GM11168 (cell line): ENCODE measurements at regions not wholly inside any gene's neighbourhood (a gene's known extent, or its start where the extent isn't known, plus 50 kb on each side); places are given as distances from the start of the nearest gene placed in this dataset.
"Not testable (repeated sequence)": the region's sequence is repeated elsewhere in the genome, so short reads cannot be mapped to it uniquely, and the experiment has no call there.

Experiments used
- in situ Hi-C: fragments of 300-500 bp; cut with MboI; formaldehyde crosslinking; loops from one replicate; pipeline ENCODE4 v1.12.0; 2022; ENCODE audit warnings: low sequenced_read_pairs; ENCODE audit not compliant: unreplicated experiment

DNA sequence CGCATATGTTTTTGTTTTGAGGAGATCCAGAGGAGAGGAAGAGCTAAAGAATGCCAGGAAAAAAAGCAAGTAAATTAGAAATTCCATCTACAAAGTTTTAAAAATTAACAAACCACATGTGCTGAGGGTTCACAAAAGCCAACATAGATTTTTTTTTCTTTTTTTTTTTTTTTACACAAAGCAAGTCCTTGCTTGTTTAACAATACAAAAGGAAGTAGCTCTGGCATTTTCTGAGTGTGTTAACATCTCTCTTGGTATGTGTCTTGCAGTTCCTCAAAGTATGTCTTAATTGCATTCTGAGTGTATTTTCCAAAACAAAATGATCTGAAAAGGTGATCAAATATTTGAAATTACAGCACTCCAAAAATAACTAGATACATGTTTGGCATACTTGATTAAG is 1682.7 kb upstream of the AGA start:
- in situ Hi-C loops, result no loop called here

DNA sequence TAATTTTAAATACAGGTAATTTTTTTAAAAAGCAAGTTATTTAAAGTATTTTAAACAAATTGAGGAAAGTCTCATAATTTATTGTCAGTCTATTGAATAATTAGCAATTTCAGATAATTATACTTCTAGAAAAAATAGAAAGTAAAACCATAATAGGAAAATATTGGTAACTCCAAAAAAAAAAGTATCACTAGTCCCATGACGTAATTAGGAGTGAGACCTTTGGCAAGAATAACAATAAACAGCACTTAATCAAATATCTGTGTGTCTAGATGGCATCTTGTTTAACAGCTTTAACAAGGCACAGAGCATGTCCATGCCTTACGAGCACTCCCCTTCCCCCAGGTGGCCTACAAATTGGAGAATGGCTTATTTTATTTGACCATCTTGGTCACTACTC is 1683.6 kb upstream of the AGA start:
- in situ Hi-C loops, result no loop called here

DNA sequence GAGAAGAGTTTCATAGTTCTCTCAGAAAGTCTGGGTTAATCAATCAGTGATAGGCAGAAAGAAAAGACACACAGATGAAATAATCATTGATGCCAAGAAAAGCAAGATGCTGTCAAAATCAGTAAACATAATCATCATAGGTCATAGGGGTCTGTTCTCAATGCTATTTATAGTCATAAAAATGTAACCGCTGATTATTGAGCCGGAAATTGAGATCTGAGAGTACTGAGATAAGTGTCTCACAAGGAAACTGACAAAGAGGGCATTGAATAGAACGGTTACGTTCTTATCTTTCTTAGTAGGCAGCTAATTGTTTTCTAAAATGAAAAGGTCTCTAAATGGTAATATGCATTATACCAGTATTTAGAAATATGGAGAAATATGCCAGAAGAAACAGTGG is 1686.1 kb upstream of the AGA start:
- in situ Hi-C loops, result no loop called here

DNA sequence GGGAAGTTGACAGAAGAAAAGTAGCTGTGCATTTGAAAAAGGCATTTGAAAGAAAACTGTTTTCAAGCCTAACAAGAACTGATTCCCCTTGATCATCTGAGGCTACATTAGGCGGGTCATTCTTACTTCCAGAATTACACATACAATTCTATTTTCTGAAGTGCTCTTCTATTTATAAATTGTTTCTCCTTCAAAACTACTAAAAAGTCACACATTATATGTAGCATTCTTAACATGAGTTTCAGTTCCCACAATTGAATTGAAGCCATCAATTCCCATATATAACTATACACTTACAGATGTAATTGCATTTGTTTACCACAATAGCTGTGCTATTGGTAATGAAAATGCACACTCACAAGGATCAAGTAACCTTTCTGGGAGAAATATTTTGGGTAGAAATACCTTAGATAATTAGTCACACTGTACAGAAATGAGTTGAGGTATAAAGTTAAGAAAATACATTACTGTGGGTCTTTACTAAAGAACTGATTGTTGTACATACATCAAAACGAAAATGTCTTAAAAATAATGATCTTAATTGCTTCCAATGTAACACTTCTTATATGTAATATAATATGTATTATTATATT is 1688.0 kb upstream of the AGA start:
- in situ Hi-C loops, result no loop called here

DNA sequence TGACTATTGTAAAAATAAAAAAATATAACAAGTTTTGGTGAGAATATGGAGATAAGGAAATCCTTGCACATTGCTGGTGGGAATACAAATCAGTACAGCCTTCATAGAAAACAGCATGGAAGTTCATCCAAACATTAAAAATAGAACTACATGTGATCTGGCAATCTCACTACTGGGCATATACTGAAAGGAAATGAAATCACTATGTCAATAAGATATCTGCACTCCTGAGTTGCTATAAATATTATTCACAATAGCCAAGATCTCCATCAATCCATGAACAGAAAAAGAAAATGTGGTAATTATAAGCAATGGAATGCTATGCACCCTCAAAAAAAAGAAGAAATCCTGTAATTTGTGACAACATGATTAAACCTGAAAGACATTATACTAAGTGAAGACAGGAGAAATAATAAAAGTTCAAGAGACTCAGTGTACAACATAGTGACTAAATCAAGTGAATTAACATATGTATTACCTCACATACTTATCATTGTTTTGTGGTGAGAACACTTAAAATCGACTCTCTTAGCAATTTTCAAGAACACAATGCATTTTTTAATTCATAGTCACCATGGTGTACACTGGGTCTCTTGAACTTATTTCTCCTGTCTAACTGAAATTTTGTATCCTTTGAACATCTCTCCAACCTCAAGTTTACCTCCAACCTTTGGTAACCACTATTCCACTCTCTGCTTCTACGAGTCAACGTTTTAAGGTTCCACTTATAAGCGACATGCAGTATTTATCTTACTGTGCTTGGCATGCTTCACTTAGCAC is 1703.7 kb upstream of the AGA start:
- in situ Hi-C loops, result no loop called here

DNA sequence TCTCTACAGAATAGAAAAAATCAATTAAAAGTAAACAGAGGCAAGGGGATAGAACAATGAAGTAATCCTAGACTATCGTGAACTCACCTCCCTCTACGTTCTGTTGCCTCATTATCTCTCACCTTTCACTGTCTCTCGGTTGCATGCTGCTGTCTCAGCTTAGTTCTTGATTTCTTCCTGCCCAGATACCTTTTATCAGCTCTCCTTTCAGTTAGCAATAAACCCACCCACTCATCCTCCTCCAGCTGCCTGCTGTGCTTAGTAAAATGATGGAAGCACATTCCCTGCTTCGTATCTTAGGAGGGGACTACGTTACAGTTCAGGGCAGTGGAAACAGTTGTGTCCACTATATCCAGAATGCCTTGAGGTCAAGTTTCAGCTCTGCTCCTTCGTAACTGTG is 1709.5 kb upstream of the AGA start:
- in situ Hi-C loops, result no loop called here

DNA sequence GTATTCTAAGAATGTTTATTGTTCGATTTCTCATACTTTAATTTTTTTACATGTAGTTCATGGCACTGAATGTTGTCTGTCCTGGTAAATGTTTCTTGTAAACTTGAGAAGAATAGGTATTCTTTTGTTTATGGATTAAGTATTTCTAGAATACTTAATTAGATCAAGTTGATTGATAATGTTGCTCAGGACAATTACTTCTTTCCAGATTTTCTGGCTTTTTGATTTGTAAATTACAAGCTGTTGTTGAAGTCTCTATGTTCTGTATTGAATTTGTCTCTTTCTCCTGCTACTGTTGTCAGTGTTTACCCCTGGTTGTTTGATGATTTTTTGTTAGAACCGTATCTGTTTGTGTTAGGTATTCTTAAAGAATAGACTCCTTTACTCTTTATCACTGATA is 1720.9 kb upstream of the AGA start:
- in situ Hi-C loops, result no loop called here

DNA sequence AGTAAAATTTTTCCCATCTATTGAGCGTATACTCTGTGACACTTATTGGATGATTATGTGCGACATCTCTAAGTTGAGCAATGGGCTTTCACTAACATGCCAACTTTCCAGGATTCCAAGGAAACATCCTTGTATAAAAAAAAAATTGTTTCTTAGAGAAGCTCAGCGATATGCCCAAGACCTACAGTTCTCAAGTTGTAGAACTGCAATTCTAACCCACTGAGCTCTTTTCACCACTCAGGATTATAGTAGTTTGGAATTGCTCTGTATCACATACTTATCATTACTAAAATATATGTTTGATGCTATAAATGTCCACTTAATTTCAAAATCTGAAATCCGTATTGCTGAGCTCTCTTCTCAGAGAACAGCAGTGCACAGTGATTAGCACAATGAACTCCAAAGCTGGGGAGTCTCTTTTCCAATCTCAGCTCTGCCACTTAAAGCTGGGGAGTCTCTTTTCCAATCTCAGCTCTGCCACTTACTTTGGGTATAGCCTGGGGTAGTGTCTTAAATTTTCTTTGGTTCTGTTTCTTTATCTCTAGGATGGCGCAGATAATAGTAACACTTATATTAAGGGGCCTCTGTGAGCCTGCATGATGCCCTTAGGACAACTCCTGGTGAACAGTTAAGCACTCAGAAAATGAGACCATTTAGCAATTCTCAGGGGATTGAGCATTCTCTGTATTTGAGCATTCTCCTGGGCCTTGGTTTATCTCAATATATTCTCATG is 1722.2 kb upstream of the AGA start:
- in situ Hi-C loops, result no loop called here

DNA sequence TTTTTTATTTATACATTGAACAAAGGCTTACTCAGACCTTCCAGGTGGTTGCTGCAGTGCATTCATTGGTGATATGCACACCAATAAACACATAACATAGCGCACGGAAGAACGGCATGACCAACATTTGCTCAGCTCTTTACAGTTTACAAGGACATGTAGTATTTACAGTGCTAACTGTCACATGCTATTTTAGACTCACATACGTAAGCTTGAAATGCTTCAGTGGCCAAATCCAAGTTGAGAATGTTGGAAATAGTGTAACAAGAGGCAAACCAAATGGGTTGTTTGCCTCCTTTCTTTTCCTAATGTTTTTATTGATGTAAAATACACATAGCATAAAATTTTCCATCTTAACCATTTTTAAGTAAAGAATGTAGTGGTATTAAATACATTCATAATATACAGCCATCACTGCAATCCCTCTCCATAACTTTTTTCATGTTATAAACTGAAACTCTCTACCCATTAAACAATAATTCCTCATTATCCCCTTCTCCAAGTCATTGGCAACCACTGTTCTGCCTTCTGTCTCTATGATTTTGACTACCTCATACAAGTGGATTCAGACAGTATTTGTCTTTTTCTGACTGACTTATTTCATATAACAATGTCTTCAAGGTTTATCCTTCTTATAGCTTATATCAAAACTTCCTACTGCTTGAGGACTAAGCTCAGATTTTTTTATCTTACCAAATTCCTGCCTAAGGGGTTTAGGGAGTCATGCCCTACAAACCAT is 1722.9 kb upstream of the AGA start:
- in situ Hi-C loops, result no loop called here

DNA sequence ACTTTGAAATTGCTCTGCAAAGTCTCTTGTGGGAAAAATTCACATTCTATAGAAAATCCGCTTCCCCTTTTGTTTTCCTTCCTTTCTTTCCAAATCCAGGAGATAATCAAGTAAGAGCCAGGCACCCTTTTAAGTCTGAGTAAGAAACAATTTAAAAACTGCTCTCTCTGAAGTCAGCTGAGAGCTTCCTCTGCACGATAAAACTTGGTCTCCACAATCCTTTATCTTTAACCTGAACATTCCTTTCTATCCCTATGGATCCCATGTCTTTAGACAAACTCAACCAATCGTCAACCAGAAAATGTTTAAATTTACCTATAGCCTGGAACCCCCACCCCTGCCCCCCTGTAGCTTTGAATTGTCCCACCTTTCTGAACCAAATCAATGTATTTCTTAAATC is 1723.6 kb upstream of the AGA start:
- in situ Hi-C loops, result no loop called here

DNA sequence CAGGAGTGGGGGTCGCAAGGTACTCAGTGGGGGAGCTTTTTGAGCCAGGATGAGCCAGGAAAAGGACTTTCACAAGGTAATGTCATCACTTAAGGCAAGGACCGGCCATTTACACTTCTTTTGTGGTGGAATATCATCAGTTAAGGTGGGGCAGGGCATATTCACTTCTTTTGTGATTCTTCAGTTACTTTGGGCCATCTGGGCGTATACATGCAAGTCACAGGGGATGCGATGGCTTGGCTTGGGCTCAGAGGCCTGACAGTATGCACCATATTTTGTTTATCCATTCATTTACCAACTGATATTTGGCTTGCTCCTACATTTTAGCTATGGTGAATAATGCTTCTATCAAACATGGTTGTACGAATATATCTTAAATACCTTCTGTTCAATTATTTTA is 1728.1 kb upstream of the AGA start:
- in situ Hi-C loops, result not testable (repeated sequence)

DNA sequence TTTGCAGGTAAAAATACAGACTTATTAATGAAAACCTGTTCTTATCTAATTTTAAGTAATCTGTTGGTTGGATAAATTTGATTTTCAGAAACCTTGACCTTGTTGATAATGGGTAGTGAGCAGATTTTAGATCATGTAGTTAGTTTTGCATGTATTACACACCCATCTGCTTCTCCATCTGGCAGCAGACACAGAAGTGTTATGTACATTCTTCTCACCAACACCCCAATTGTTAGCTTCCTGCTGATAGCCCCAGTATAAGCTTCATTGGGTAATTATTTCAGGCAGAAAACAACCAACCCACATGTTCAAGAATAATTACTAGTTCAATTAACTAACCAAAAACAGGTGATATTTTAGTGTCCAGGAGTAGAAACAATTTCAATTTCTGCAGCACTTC is 1740.5 kb upstream of the AGA start:
- in situ Hi-C loops, result no loop called here

DNA sequence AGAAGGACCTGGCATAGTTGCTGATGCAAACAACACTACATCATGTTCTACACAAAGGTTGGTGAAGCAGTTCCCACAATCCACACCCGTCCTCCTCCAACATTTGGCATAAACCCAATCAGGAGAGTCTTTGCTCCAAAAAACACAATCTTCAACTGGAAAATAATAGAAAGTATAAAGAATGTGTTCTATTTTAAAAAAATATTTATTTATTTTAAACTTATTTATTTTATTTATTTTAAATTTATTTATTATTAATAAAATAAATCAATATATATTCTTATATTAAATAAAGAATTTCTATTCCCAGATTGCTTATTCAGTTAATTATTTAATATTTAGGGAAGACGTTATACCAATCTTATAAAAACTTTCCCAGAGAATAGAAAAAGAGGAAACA is 1753.7 kb upstream of the AGA start:
- in situ Hi-C loops, result no loop called here

DNA sequence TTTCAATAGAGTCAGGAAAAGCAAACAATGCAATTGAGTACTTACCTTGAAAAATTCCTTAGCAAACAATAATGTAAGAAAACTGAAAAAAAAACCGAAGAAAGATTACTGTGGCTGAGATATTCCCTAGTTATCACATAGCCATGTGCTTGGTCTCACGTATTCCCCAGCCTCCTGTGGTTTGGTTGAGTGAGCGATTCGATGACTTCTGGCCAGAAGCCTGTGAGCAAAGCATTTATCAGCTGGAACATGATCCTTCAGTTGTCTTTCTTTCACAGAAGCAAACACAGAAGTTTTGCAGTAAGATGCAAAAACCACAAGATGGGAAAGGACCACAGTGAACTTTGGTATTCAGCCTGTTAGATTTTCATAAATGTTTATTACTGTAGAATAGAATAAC is 1754.3 kb upstream of the AGA start:
- in situ Hi-C loops, result no loop called here

DNA sequence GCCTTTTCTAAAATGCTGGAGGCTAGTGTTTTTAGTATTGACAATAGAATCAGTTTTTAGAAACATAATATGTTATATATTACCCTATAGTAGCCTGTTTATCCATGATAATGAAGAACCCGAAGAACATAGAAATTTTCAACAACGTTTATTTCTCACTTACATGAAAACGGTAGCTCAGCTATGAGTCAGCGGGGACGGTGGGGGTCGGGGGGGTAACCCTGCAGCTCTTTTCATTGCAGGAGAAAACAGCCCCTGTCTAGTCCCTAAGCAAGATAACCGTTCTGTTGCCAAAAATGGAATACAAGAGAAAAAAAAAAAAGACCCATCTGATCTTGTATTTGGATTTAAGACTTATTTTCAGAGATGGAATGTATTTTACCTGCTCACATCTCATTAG is 1758.4 kb upstream of the AGA start:
- in situ Hi-C loops, result no loop called here

DNA sequence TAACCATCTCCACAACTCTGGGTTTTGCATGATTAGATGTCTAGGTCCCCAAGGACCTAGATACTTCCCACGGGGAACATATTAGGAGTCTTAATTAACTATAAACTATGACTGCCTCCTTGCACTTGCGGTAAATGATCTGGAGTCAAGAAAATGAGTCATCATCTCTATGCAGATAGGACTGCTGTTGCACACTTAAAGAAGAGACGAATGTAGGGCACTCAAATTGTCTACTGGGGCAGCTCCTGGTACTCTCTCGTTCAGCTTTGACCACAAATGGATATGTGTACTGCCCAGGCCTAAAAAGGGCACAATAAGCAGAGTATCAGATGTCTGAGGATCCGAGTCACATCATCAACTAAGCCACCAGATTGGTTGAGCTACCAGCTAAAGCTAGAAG is 1783.4 kb upstream of the AGA start:
- in situ Hi-C loops, result no loop called here

DNA sequence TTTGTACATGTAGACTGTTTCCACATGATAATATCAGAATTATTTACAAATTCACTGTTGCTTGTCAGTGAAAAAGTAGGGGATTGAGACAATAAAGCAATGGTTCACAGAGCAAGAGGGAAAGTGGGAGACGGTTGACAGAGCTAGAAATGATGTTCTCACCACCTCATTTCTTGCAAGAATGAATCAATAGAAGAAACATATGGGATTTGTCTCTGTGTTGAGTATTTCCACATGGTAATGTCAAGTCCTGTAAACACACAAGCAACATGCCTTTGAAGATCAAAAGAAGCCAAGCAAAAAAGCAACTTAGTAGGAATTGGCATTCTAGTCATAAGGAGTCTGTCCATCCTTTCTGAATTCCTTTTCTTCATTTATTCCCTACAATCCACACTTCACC is 1806.6 kb upstream of the AGA start:
- in situ Hi-C loops, result no loop called here

DNA sequence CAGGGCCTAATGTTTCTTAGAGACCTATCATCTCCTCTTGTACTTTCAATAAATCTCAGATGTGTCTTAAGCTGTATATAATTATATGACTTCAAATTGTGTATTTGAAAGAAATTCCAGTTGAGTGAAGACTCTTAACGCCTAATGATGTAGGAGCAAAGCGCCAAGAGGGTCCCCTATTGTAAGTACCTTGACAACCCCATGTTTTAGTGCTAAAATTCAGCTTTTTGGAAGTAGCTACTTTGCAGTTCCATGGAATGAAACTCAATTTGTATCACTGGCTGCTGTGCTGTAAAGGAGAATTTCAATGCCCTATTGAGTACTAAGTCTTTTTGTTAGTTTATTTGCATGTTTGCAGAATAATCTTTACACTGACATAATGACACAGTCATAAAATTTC is 1826.6 kb upstream of the AGA start:
- in situ Hi-C loops, result no loop called here

DNA sequence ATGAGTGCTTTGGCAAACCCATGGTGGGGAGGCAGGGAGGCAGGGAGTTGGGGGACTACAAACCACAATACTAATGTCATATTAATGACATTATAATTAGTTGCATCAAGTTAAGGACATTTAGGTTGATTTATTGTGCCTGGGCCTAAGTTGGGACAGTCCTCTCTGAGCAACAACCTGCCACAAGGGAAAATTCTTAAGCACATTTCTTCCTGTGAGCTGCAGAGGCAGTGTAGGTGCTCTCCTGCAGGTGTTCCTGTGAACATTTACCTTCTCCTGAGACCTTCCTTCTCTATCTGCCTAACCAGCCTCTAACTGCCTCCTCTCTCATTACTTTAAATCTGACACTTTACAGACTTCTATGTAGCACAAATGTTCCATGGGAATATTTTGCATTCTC is 1830.0 kb upstream of the AGA start:
- in situ Hi-C loops, result no loop called here

DNA sequence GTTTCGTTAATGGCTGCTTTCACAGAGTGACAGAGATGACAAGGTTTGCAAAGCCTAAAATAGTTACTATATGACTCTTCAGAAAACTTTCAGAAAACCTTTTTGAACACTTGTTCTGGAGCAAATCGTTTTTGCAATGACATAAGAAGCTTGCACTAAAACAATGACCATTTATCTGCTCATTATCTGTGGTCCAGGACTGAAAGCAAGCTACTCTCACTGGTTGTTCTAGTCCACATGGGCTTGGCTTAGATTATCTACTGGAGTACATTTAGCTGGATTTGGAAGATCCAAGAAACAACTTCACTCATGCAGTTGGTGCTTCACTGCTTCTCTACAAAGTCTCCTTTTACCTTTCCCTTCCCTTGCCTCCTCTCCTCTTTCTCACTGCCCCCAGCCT is 1836.4 kb upstream of the AGA start:
- in situ Hi-C loops, result no loop called here

DNA sequence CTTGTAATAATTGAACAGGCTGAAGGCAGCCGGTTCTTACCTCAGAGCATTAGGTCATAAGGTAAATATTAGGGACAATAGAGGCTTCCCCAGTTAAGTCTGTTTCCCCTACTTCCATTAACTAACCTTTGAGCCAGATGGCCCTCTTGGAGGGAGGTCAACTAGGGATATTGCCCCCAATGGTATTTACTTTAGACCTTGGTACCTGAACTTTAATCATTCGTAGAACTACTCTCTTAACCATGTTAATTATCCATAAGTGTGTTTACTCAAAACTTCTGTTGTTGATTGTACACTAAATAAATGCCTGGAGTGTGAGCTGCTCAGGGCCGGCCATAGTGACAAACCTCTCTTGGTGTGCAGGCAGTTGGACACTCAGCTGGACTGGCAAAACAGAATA is 1843.5 kb upstream of the AGA start:
- in situ Hi-C loops, result no loop called here
